CD14-positive monocyte (primary cell): ENCODE measurements at regions not wholly inside any gene's neighbourhood (a gene's known extent, or its start where the extent isn't known, plus 50 kb on each side); places are given as distances from the start of the nearest gene placed in this dataset.

Experiments used
- DNase-seq, 3 donors: peaks; one replicate each; pipeline ENCODE4 v3.0.0-alpha.2; 2011 to 2022
- H2AFZ ChIP-seq: 2 replicates; pipeline ENCODE4 v1.6.0; 2012; ENCODE audit warnings: mild to moderate bottlenecking, low read depth, low read length, inconsistent platforms; ENCODE audit not compliant: insufficient read depth, poor library complexity, severe bottlenecking
- H3K27ac ChIP-seq, 2 donors: 1 replicate in 1 of 2; 2 replicates in 1 of 2; pipeline ENCODE4 v1.5.1; 2012 to 2013; ENCODE audit warnings: low read length in 2 of 2, control low read depth in 1 of 2, inconsistent platforms in 1 of 2, low read depth in 1 of 2, mild to moderate bottlenecking in 1 of 2
- H3K27me3 ChIP-seq, 2 donors: one replicate each; pipeline versions ENCODE4 v1.6.0 to v1.6.1; 2011 to 2013; ENCODE audit warnings: low read length in 2 of 2; ENCODE audit not compliant: control insufficient read depth in 2 of 2, insufficient read depth in 2 of 2
- H3K36me3 ChIP-seq, 2 donors: replicated peaks in 1 of 2; 1 replicate in 1 of 2; 2 replicates in 1 of 2; pipeline versions ENCODE4 v1.5.1 to v1.6.1; 2012 to 2013; ENCODE audit warnings: low read length in 2 of 2, control low read depth in 1 of 2, inconsistent platforms in 1 of 2, mild to moderate bottlenecking in 1 of 2; ENCODE audit not compliant: insufficient read depth in 2 of 2, control insufficient read depth in 1 of 2
- H3K4me1 ChIP-seq, 2 donors: 1 replicate in 1 of 2; 2 replicates in 1 of 2; pipeline versions ENCODE4 v1.5.1 to v1.6.1; 2012 to 2013; ENCODE audit warnings: low read length in 2 of 2, control low read depth in 1 of 2, inconsistent platforms in 1 of 2, mild to moderate bottlenecking in 1 of 2, moderate library complexity in 1 of 2; ENCODE audit not compliant: insufficient read depth in 2 of 2, control insufficient read depth in 1 of 2
- H3K4me2 ChIP-seq: replicated peaks from 2 replicates; pipeline ENCODE3; 2012; ENCODE audit warnings: low read length, moderate library complexity, mild to moderate bottlenecking; ENCODE audit not compliant: poor library complexity, severe bottlenecking; ENCODE audit errors: extremely low read depth
- H3K4me3 ChIP-seq, 3 experiments: fragments of 200-600 bp in 1 of 3; sonication (generic) in 1 of 3; replicated peaks in 1 of 3; 1 replicate in 2 of 3; 2 replicates in 1 of 3; pipeline ENCODE4 v1.5.1; 2011 to 2013; ENCODE audit warnings: low read length in 3 of 3, mild to moderate bottlenecking in 3 of 3, control low read depth in 2 of 3, low read depth in 2 of 3, inconsistent platforms in 1 of 3, moderate library complexity in 1 of 3
- H3K79me2 ChIP-seq: 2 replicates; pipeline ENCODE4 v1.6.0; 2012; ENCODE audit warnings: mild to moderate bottlenecking, control low read depth, inconsistent platforms, low read length, moderate library complexity; ENCODE audit not compliant: insufficient read depth
- H3K9ac ChIP-seq: 2 replicates; pipeline ENCODE4 v1.6.0; 2017; ENCODE audit warnings: low read length, mild to moderate bottlenecking; ENCODE audit not compliant: insufficient read depth, poor library complexity, severe bottlenecking
- H3K9me3 ChIP-seq, 2 donors: replicated peaks in 1 of 2; 1 replicate in 1 of 2; 2 replicates in 1 of 2; pipeline versions ENCODE4 v1.5.1 to v1.6.1; 2012 to 2013; ENCODE audit warnings: low read length in 2 of 2, control low read depth in 1 of 2; ENCODE audit not compliant: control insufficient read depth in 1 of 2, insufficient read depth in 1 of 2
- H4K20me1 ChIP-seq: 2 replicates; pipeline ENCODE4 v1.6.0; 2012; ENCODE audit warnings: mild to moderate bottlenecking, low read length, control low read depth, moderate library complexity; ENCODE audit not compliant: insufficient read depth
- H3K27ac Mint-ChIP-seq, 7 donors: one replicate each; pipeline ENCODE4 v1.8.0; 2020; ENCODE audit warnings: mild to moderate bottlenecking in 7 of 7, mixed read lengths in 7 of 7, moderate library complexity in 6 of 7, inconsistent platforms in 2 of 7
- H3K27me3 Mint-ChIP-seq, 3 donors: one replicate each; pipeline ENCODE4 v1.8.0; 2021 to 2022; ENCODE audit warnings: low read depth in 3 of 3, mild to moderate bottlenecking in 3 of 3, mixed read lengths in 3 of 3, moderate library complexity in 3 of 3, inconsistent platforms in 1 of 3
- H3K36me3 Mint-ChIP-seq, 2 donors: one replicate each; pipeline ENCODE4 v1.8.0; 2020; ENCODE audit warnings: mixed read lengths in 2 of 2, inconsistent platforms in 1 of 2, mild to moderate bottlenecking in 1 of 2
- H3K4me1 Mint-ChIP-seq: one replicate; pipeline ENCODE4 v1.8.0; 2020; ENCODE audit warnings: mild to moderate bottlenecking, mixed read lengths
- H3K4me3 Mint-ChIP-seq, 2 donors: one replicate each; pipeline ENCODE4 v1.8.0; 2020; ENCODE audit warnings: mild to moderate bottlenecking in 2 of 2, mixed read lengths in 2 of 2, moderate library complexity in 1 of 2
- H3K9me3 Mint-ChIP-seq, 7 donors: one replicate each; pipeline ENCODE4 v1.8.0; 2020 to 2022; ENCODE audit warnings: mixed read lengths in 7 of 7, mild to moderate bottlenecking in 6 of 7, moderate library complexity in 6 of 7, inconsistent platforms in 2 of 7
- WGBS: methylation state at CpG from one replicate; pipeline ENCODE4 v1.1.5; 2013; ENCODE audit warnings: missing lambda C conversion rate; ENCODE audit not compliant: insufficient coverage; 5-methylcytosine and 5-hydroxymethylcytosine counted together
- intact Hi-C, 2 donors: fragments of 100-400 bp; cut with micrococcal nuclease; formaldehyde crosslinking; loops; one replicate each; pipeline versions ENCODE4 v1.15.0 to v1.15.1; 2023
- TF ChIP-seq, protein P1 (sequence below): fragments of 200-600 bp; IDR thresholded peaks from one replicate; pipeline ENCODE4 v1.8.0; 2022; ENCODE audit warnings: antibody characterized with exemption, mild to moderate bottlenecking

DNA sequence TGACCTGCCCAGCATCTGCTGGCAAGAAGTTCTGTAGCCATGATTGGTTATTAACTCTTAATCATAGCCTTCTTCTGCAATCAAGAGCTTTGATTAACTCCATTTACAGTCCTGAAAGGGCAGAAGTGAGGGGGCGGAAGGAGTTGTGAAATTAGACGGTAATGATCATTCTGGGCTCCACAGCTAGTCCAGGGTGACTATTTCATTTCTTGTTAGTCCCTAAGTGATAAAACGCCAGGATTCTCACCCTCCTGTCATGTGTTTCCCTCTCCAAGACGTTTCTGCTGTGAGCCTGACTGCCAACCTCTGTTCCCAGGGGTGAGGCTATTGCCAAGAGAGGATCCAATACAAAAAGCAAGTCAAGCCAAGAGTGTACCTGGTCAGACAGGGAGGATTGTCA is 155.9 kb upstream of the IPO5 start:
- no peak overlapping the region for H3K27ac Mint-ChIP-seq
- no peaks in the 10 kb centered on the region for H3K27me3 ChIP-seq
- H3K36me3 Mint-ChIP-seq, result no peaks in the 10 kb centered on the region
- DNase-seq, result no peak
- no peak overlapping the region for H2AFZ ChIP-seq
- peaks cover 12 to 30% (median 17%) of the 10 kb centered on the region in 7 donors for H3K9me3 Mint-ChIP-seq
- no peak overlapping the region for H3K27ac ChIP-seq
- H3K4me1 ChIP-seq, result no peaks in the 10 kb centered on the region
- intact Hi-C loops, result no loop called here
- peaks cover 21 to 24% of the 10 kb centered on the region in 2 donors for H3K9me3 ChIP-seq
- H3K36me3 ChIP-seq, result no peaks in the 10 kb centered on the region
- H4K20me1 ChIP-seq, result no peaks in the 10 kb centered on the region
- TF ChIP-seq, protein P1, sequence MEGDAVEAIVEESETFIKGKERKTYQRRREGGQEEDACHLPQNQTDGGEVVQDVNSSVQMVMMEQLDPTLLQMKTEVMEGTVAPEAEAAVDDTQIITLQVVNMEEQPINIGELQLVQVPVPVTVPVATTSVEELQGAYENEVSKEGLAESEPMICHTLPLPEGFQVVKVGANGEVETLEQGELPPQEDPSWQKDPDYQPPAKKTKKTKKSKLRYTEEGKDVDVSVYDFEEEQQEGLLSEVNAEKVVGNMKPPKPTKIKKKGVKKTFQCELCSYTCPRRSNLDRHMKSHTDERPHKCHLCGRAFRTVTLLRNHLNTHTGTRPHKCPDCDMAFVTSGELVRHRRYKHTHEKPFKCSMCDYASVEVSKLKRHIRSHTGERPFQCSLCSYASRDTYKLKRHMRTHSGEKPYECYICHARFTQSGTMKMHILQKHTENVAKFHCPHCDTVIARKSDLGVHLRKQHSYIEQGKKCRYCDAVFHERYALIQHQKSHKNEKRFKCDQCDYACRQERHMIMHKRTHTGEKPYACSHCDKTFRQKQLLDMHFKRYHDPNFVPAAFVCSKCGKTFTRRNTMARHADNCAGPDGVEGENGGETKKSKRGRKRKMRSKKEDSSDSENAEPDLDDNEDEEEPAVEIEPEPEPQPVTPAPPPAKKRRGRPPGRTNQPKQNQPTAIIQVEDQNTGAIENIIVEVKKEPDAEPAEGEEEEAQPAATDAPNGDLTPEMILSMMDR, result no peak
- no peaks in the 10 kb centered on the region for H3K79me2 ChIP-seq
- no peak overlapping the region for H3K9ac ChIP-seq
- H3K27me3 Mint-ChIP-seq, result peaks cover 0 to 4% (median 0%) of the 10 kb centered on the region in 3 donors
- H3K4me3 ChIP-seq, result no peak overlapping the region
- no peak overlapping the region for H3K4me3 Mint-ChIP-seq
- no peak overlapping the region for H3K4me2 ChIP-seq
- H3K4me1 Mint-ChIP-seq, result no peaks in the 10 kb centered on the region
- 72% methylated on average over 3 of the region's 4 CpGs for WGBS

DNA sequence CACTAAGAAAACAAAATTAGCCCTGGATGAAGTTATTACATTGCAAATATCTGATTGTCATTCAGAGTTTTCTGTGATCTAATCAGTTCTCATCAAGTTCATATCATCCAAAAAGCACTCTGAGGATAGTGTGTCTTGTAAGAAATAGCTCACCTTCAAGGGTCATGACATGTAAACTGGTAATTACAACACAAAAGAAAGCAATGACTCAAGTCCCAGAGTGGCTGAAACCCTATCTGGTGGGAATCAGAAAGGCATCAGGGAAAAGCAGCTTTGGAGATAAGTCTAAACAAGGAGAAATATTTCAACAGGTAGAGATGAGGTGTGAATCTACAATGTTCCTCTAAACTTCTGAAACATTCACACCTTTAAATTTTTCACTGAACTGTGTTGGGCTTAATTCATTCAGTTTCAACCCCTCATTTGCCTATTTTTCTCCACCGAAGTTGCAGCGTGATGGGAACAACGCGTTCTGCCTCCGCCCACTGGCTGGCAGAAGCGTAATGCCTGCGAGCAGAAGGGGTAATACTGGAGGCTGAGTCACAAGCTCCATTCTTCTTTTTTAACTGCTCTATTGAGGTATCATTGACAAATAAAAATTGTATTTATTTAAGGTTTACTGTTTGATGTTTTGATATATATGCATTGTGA is 155.2 kb upstream of the IPO5 start:
- peaks cover 13 to 16% of the 10 kb centered on the region in 2 donors for H3K9me3 ChIP-seq

More for the DNA sequence above, 155.2 kb upstream of the IPO5 start:
- no CpG with 5 or more reads among the region's 7 CpGs for WGBS
- Histone ChIP-seq H4K20me1 (no peaks in the 10 kb centered on the region), H3K4me1 (no peaks in the 10 kb centered on the region), H3K27me3 (no peaks in the 10 kb centered on the region), H3K4me3 (no peak overlapping the region), H3K27ac (no peak overlapping the region), H2AFZ (no peak overlapping the region), H3K4me2 (no peak overlapping the region), H3K36me3 (no peaks in the 10 kb centered on the region), H3K79me2 (no peaks in the 10 kb centered on the region), H3K9ac (no peak overlapping the region)
- Mint-ChIP-seq H3K36me3 (no peaks in the 10 kb centered on the region), H3K27me3 (peaks cover 0 to 4% (median 0%) of the 10 kb centered on the region in 3 donors), H3K9me3 (peaks cover 5 to 23% (median 11%) of the 10 kb centered on the region in 7 donors), H3K4me1 (no peaks in the 10 kb centered on the region), H3K4me3 (no peak overlapping the region), H3K27ac (no peak overlapping the region)
- intact Hi-C loops, result no loop called here
- no peak for DNase-seq
- TF ChIP-seq, protein P1, result no peak
